ENCODE measurements at regions not wholly inside any gene's neighbourhood (a gene's known extent, or its start where the extent isn't known, plus 50 kb on each side); places are given as distances from the start of the nearest gene placed in this dataset.

DNA sequence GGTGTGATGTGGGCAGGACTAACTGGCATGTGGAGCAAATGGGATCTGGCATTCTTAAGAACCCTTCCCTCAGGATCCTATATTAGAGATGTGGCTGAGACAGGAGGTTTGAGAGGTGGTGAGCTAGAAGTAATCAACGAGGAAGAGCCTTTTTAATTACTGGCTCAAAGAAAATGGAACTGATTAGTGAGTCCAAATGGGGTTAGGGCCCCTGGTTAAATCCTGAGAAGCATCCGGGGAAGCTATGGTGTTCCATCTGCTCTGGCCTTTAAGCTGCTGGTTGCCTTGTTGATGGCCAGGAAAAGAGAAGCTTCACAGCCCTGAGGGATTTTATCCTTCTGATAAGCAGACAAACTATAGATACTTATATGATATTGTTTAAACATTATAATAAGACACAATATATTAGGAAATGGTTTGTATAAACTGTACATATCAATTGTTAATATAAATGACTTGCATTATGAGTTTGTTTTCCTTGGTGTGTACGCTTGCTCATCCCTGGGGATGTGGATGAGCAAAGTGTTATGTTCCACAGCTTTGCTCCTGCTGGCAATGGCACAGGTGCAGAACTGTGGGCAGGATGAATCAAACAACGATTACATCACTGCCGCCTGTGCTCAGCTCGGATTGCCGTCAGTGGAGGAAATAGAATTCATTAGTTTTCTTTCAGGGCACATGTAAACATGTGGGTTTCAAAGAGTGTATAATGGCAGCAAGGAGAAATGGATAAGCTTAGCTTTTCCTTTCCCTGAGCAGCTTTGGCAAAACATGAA, 328.6 kb upstream of the ARX start:
- TF ChIP-seq, protein P1, sequence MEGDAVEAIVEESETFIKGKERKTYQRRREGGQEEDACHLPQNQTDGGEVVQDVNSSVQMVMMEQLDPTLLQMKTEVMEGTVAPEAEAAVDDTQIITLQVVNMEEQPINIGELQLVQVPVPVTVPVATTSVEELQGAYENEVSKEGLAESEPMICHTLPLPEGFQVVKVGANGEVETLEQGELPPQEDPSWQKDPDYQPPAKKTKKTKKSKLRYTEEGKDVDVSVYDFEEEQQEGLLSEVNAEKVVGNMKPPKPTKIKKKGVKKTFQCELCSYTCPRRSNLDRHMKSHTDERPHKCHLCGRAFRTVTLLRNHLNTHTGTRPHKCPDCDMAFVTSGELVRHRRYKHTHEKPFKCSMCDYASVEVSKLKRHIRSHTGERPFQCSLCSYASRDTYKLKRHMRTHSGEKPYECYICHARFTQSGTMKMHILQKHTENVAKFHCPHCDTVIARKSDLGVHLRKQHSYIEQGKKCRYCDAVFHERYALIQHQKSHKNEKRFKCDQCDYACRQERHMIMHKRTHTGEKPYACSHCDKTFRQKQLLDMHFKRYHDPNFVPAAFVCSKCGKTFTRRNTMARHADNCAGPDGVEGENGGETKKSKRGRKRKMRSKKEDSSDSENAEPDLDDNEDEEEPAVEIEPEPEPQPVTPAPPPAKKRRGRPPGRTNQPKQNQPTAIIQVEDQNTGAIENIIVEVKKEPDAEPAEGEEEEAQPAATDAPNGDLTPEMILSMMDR (IDR thresholded peaks at IDR 0.05) = no peak

DNA sequence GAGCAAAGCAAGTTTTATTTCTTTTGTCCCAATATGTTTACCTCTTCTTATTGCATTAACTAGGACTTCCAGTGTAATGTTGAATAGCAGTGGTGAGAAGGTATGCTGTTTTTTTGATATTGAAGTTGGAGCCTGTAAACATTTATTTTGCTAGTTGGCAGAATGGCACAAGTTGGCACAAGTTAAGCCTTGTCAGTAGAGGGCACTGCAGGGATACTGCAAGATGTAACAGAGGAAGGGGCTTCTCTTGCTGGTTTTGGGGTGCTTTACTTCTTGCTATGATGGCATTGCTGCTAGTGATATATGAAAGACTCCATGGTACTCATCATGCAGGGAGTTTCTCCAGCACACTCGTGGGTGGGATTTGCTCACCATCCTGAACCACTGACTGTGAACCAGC, 327.3 kb upstream of the ARX start:
- TF ChIP-seq, protein P1 (IDR thresholded peaks at IDR 0.05) = peak; percentile 52

GRCh38 chrX:25337841-25338240, 322.1 kb upstream of the ARX start:
- TF ChIP-seq, protein P1 (IDR thresholded peaks at IDR 0.05) = no peak

- TF ChIP-seq, protein P1 (IDR thresholded peaks at IDR 0.05) = no peak
Observed at GRCh38 chrX:25300994-25301393, 285.2 kb upstream of the ARX start.

DNA sequence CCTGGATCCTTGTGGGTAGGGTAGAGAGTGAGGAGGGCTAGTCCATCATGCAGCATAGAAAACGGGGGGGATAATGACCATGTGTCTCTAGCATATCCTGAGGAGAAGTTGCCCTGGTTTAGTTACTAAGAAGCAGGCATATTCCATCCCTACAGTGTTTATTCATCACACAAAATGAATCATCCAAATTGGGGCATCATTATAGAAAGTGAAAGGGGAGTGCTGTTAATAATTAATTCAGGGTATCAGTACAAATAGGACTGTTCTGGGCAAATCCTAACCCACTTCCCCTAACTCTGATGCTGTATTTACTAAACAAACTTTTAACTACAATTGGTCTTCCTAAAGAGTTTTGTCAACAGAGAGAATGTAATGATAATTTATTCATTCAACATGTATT, 281.1 kb upstream of the ARX start:
- TF ChIP-seq, protein P1 (IDR thresholded peaks at IDR 0.05) = no peak

DNA sequence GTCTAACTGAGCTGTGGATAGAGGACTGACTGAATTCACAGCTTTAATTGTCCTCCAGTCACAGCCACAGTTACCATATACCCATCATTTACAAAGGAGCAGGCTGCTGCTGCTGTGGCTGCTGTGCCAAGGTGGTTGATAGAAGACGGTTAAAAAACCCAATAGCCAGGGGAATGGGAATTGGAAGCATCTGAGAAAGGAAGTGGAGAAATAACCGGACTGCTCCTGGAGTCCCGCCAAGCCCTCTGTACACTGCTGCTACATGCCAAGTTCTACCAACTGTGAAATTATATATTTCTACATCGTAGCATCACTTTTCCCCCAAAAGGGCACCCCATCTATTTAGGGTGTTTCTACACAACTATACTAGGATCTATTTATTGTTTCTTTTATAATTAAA, 279.7 kb upstream of the ARX start:
- TF ChIP-seq, protein P1 (IDR thresholded peaks at IDR 0.05) = no peak

DNA sequence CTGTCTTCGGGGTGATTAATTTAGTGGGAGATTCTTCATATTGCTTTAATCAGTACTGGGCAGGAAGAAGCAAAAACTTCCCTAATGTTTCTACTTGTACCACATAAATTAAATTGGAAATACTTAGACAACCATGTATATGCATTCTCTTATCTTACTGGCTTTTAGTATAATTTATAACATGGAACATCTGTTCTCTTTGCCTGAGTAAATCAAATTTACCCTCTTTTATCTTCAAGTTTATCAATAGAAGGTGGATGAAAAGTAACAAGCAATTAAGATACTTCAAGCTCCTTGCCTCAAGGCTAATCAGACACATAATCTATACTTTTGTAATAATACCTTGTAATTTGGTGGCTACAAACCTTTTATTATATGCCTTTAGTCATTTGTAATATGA, 274.4 kb upstream of the ARX start:
- TF ChIP-seq, protein P1 (IDR thresholded peaks at IDR 0.05) = no peak

DNA sequence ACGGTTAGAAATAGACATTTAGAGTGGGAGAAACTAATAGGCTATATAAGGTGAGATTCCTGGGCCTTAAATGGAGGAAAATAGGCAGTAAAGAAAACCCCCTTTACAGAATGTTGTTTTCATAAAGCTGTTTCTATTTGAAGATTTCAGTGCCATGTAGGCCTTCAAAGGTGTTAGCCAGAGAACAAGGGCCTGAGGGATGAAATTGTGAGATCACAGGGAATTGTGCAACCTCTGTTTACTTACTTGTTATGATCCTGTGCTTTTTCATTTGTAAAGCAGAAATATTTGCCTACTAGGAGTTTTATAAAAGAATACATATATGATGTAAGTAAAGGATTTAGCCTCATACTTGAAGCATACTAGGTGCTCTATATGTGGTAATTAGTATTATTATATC, 272.9 kb upstream of the ARX start:
- TF ChIP-seq, protein P1 (IDR thresholded peaks at IDR 0.05) = no peak

Data from LNCAP (cell line).